Peyer's patch (tissue), 4 donors: ENCODE measurements at regions not wholly inside any gene's neighbourhood (a gene's known extent, or its start where the extent isn't known, plus 50 kb on each side); places are given as distances from the start of the nearest gene placed in this dataset.

ENCODE experiments used
- DNase-seq, 3 donors: peaks; one replicate each; pipeline ENCODE4 v3.0.0-alpha.2; 2017 to 2019
- H3K27ac ChIP-seq, 4 donors: fragments of 200-600 bp; sonication (generic); one replicate each; pipeline ENCODE4 v1.5.1; 2016 to 2019
- H3K27me3 ChIP-seq, 2 donors: fragments of 200-600 bp; sonication (generic); one replicate each; pipeline ENCODE4 v1.5.1; 2019
- H3K36me3 ChIP-seq, 3 donors: fragments of 200-600 bp; sonication (generic); one replicate each; pipeline ENCODE4 v1.5.1; 2016 to 2019
- H3K4me1 ChIP-seq, 4 donors: fragments of 200-600 bp; sonication (generic); one replicate each; pipeline ENCODE4 v1.5.1; 2016 to 2019
- H3K4me3 ChIP-seq, 4 donors: fragments of 200-600 bp; sonication (generic); 1 replicate in 3 of 4; 2 replicates in 1 of 4; pipeline ENCODE4 v1.5.1; 2016 to 2019; ENCODE audit warnings: mild to moderate bottlenecking in 1 of 4
- H3K9me3 ChIP-seq, 4 donors: fragments of 200-600 bp; sonication (generic); one replicate each; pipeline ENCODE4 v1.5.1; 2016 to 2019; ENCODE audit warnings: mild to moderate bottlenecking in 1 of 4
- POLR2A ChIP-seq, 2 donors: fragments of 450-650 bp; IDR thresholded peaks; one replicate each; pipeline ENCODE4 v1.5.1; 2017; ENCODE audit warnings: antibody characterized with exemption in 2 of 2, mild to moderate bottlenecking in 2 of 2, moderate library complexity in 2 of 2
- TF ChIP-seq, protein P1 (sequence below), 6 experiments: fragments of 450-650 bp in 4 of 6; fragments of 200-600 bp in 2 of 6; sonication (generic) in 1 of 6; IDR thresholded peaks; one replicate each; pipeline ENCODE4 v1.5.1; 2017 to 2019; ENCODE audit warnings: antibody characterized with exemption in 6 of 6, mild to moderate bottlenecking in 3 of 6, moderate library complexity in 1 of 6

DNA sequence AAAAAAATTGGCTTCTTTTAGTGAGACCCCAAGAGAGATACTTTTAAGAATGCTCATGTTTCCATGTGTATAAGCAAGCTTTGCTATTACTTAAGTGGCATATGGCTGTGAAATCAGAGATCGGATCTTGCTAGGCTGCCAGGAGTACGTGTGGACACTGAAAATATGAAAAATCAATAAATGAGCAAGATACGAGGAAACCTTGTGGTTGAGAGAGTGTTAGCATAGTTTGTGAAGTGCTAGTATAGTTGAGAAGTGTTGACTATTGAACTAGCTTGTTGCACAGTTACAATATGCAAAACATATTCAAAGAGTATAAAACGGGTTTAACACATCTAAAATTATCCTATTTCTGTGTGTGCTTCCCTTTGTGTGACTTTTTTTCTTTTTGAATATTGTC, 230.9 kb upstream of the NOVA1 start:
- DNase-seq = no peak
- no peak overlapping the region for H3K4me3 ChIP-seq
- no peaks in the 10 kb centered on the region for H3K36me3 ChIP-seq
- no peak overlapping the region for H3K27ac ChIP-seq
- no peaks in the 10 kb centered on the region for H3K4me1 ChIP-seq
- TF ChIP-seq POLR2A (IDR thresholded peaks at IDR 0.05) = no peak
- TF ChIP-seq, protein P1, sequence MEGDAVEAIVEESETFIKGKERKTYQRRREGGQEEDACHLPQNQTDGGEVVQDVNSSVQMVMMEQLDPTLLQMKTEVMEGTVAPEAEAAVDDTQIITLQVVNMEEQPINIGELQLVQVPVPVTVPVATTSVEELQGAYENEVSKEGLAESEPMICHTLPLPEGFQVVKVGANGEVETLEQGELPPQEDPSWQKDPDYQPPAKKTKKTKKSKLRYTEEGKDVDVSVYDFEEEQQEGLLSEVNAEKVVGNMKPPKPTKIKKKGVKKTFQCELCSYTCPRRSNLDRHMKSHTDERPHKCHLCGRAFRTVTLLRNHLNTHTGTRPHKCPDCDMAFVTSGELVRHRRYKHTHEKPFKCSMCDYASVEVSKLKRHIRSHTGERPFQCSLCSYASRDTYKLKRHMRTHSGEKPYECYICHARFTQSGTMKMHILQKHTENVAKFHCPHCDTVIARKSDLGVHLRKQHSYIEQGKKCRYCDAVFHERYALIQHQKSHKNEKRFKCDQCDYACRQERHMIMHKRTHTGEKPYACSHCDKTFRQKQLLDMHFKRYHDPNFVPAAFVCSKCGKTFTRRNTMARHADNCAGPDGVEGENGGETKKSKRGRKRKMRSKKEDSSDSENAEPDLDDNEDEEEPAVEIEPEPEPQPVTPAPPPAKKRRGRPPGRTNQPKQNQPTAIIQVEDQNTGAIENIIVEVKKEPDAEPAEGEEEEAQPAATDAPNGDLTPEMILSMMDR (IDR thresholded peaks at IDR 0.05) = no peak
- no peaks in the 10 kb centered on the region for H3K9me3 ChIP-seq
- no peaks in the 10 kb centered on the region for H3K27me3 ChIP-seq

GRCh38 chr14:26833621-26834176, 235.9 kb upstream of the NOVA1 start:
- Histone ChIP-seq H3K36me3 (no peaks in the 10 kb centered on the region), H3K9me3 (no peaks in the 10 kb centered on the region), H3K4me3 (no peak overlapping the region), H3K27me3 (no peaks in the 10 kb centered on the region), H3K4me1 (no peaks in the 10 kb centered on the region), H3K27ac (no peak overlapping the region)
- DNase-seq = no peak
- TF ChIP-seq, protein P1 (IDR thresholded peaks at IDR 0.05) = no peak
- TF ChIP-seq POLR2A (IDR thresholded peaks at IDR 0.05) = no peak

GRCh38 chr14:26835979-26836570, 238.2 kb upstream of the NOVA1 start:
- Histone ChIP-seq H3K36me3 (no peaks in the 10 kb centered on the region), H3K27ac (no peak overlapping the region), H3K4me1 (no peaks in the 10 kb centered on the region), H3K9me3 (no peaks in the 10 kb centered on the region), H3K4me3 (no peak overlapping the region), H3K27me3 (no peaks in the 10 kb centered on the region)
- TF ChIP-seq, protein P1 (IDR thresholded peaks at IDR 0.05) = no peak
- TF ChIP-seq POLR2A (IDR thresholded peaks at IDR 0.05) = no peak
- no peak for DNase-seq

GRCh38 chr14:26839481-26839880, 241.6 kb upstream of the NOVA1 start:
- H3K27me3 ChIP-seq = no peaks in the 10 kb centered on the region
- DNase-seq = no peak
- H3K4me3 ChIP-seq = no peak overlapping the region
- no peaks in the 10 kb centered on the region for H3K4me1 ChIP-seq
- H3K9me3 ChIP-seq = no peaks in the 10 kb centered on the region
- no peak for TF ChIP-seq POLR2A (IDR thresholded peaks at IDR 0.05)
- TF ChIP-seq, protein P1 (IDR thresholded peaks at IDR 0.05) = no peak
- H3K27ac ChIP-seq = no peak overlapping the region
- no peaks in the 10 kb centered on the region for H3K36me3 ChIP-seq

GRCh38 chr14:26841326-26841725, 243.5 kb upstream of the NOVA1 start:
- no peak for TF ChIP-seq POLR2A (IDR thresholded peaks at IDR 0.05)
- TF ChIP-seq, protein P1 (IDR thresholded peaks at IDR 0.05) = no peak
- Histone ChIP-seq H3K4me1 (no peaks in the 10 kb centered on the region), H3K36me3 (no peaks in the 10 kb centered on the region)

More at GRCh38 chr14:26841326-26841725, 243.5 kb upstream of the NOVA1 start:
- H3K4me3 ChIP-seq = no peak overlapping the region
- DNase-seq = no peak
- H3K9me3 ChIP-seq = no peaks in the 10 kb centered on the region
- no peak overlapping the region for H3K27ac ChIP-seq
- no peaks in the 10 kb centered on the region for H3K27me3 ChIP-seq
